ENCODE measurements at regions not wholly inside any gene's neighbourhood (a gene's known extent, or its start where the extent isn't known, plus 50 kb on each side); places are given as distances from the start of the nearest gene placed in this dataset.

DNA sequence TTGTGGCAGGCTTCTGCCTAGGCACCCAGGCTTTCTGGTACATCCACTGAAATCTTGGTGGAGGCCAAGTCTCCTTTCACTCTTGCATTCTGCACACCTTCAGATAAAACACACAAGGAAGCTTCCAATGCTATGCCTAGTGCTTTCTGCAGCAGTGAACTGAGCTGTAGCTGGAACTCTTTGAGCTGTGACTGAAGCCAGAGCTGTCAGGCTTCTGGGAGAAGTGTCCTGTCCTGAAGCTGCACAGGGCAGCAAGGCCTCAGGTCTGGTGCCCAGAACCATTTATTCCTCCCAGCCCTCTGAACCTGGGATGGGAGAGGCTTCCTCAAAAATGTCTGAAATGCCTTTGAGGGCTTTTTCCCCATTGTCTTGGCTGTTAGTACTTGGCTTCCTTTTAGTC lies 941.7 kb downstream of the LRFN5 start:
- ChIA-PET POLR2A (no interaction called here), CTCF (no interaction called here)
- no peak for DNase-seq (ENCODE audit: low read depth, low spot score)
- TF ChIP-seq, protein P1, sequence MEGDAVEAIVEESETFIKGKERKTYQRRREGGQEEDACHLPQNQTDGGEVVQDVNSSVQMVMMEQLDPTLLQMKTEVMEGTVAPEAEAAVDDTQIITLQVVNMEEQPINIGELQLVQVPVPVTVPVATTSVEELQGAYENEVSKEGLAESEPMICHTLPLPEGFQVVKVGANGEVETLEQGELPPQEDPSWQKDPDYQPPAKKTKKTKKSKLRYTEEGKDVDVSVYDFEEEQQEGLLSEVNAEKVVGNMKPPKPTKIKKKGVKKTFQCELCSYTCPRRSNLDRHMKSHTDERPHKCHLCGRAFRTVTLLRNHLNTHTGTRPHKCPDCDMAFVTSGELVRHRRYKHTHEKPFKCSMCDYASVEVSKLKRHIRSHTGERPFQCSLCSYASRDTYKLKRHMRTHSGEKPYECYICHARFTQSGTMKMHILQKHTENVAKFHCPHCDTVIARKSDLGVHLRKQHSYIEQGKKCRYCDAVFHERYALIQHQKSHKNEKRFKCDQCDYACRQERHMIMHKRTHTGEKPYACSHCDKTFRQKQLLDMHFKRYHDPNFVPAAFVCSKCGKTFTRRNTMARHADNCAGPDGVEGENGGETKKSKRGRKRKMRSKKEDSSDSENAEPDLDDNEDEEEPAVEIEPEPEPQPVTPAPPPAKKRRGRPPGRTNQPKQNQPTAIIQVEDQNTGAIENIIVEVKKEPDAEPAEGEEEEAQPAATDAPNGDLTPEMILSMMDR (IDR thresholded peaks at IDR 0.05; ENCODE audit: insufficient read depth, low read length, missing control alignments), result no peak
- no peak overlapping the region for H3K4me3 ChIP-seq (ENCODE audit: low read depth, low read length)

GRCh38 chr14:42545636-42546035 lies 939.0 kb downstream of the LRFN5 start:
- H3K4me3 ChIP-seq (ENCODE audit: low read depth, low read length), result no peak overlapping the region
- CTCF ChIA-PET, result no interaction called here
- DNase-seq (ENCODE audit: low read depth, low spot score), result no peak
- POLR2A ChIA-PET, result no interaction called here
- TF ChIP-seq, protein P1 (IDR thresholded peaks at IDR 0.05; ENCODE audit: insufficient read depth, low read length, missing control alignments), result no peak

DNA sequence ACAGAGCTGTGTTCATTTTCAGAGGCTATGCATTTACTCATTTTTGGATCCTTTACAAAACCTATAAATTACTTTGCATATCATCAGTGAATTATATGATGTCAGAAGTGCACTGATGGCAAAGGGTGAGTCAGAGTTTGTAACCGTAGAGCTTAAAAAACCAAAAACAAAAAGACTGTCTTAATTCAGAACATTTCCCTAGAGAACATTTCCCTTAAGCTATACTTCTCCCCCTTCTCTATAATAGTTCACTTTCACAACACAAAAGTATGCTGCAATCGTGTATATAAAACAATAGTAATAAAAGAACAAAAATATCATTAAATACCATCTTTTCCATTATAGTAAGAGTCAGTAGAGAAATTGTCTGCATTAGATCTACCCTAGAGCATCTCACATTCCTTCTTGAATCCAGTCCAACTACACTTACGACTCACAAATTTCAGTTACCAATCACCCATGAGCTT lies 934.9 kb downstream of the LRFN5 start:
- POLR2A ChIA-PET, result no interaction called here
- CTCF ChIA-PET, result no interaction called here
- no peak overlapping the region for H3K4me3 ChIP-seq (ENCODE audit: low read depth, low read length)
- no peak for DNase-seq (ENCODE audit: low read depth, low spot score)
- TF ChIP-seq, protein P1 (IDR thresholded peaks at IDR 0.05; ENCODE audit: insufficient read depth, low read length, missing control alignments), result no peak

GRCh38 chr14:42535397-42535796 lies 928.7 kb downstream of the LRFN5 start:
- CTCF ChIA-PET, result no interaction called here

DNA sequence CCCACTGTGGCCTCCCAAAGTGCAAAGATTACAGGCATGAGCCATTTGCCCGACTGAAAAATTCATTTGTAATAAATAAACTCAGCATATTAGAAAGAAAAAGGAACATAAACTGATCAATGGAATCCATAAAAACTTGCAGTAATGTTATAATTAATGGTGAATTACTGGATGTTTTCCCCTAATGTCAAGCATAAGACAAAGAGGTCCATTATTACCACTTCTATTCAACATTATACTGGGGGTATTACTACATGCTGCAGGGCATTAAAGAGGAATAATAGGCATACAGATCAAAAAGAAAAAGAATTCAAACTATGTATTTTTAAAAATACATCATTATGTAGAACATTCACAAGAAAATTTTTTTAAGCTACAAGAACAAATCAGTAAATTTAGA lies 926.8 kb downstream of the LRFN5 start:
- DNase-seq (ENCODE audit: low read depth, low spot score), result no peak
- ChIA-PET CTCF (no interaction called here), POLR2A (no interaction called here)
- H3K4me3 ChIP-seq (ENCODE audit: low read depth, low read length), result no peak overlapping the region
- TF ChIP-seq, protein P1 (IDR thresholded peaks at IDR 0.05; ENCODE audit: insufficient read depth, low read length, missing control alignments), result no peak

More at GRCh38 chr14:42535397-42535796, 928.7 kb downstream of the LRFN5 start:
- H3K4me3 ChIP-seq (ENCODE audit: low read depth, low read length), result no peak overlapping the region
- TF ChIP-seq, protein P1 (IDR thresholded peaks at IDR 0.05; ENCODE audit: insufficient read depth, low read length, missing control alignments), result no peak
- POLR2A ChIA-PET, result no interaction called here
- no peak for DNase-seq (ENCODE audit: low read depth, low spot score)

- TF ChIP-seq, protein P1 (IDR thresholded peaks at IDR 0.05; ENCODE audit: insufficient read depth, low read length, missing control alignments), result no peak
- H3K4me3 ChIP-seq (ENCODE audit: low read depth, low read length), result no peak overlapping the region
- ChIA-PET CTCF (no interaction called here), POLR2A (no interaction called here)
- DNase-seq (ENCODE audit: low read depth, low spot score), result no peak
Observed at GRCh38 chr14:42532194-42532593, 925.5 kb downstream of the LRFN5 start.
